Fibroblast of skin of left biceps (primary cell): ENCODE measurements at regions not wholly inside any gene's neighbourhood (a gene's known extent, or its start where the extent isn't known, plus 50 kb on each side); places are given as distances from the start of the nearest gene placed in this dataset.
A peak's percentile ranks its signal among the peaks of the same experiment; 100 is the strongest.

Experiments
- DNase-seq, 2 experiments: peaks; one replicate each; pipeline ENCODE4 v3.0.0-alpha.2; 2013; ENCODE audit warnings: low read depth in 2 of 2

GRCh38 chr13:60282708-60283107, 114.3 kb upstream of the TDRD3 start:
- no peak for DNase-seq

GRCh38 chr13:60286707-60287106, 110.3 kb upstream of the TDRD3 start:
- no peak for DNase-seq

- DNase-seq = no peak
Measured at GRCh38 chr13:60288569-60288968, 108.5 kb upstream of the TDRD3 start.

GRCh38 chr13:60303166-60303565, 93.9 kb upstream of the TDRD3 start:
- DNase-seq = no peak

GRCh38 chr13:60311527-60311926, 85.5 kb upstream of the TDRD3 start:
- DNase-seq = no peak

- no peak for DNase-seq
Measured at GRCh38 chr13:60312851-60313505, 84.0 kb upstream of the TDRD3 start.

GRCh38 chr13:60318186-60318585, 78.8 kb upstream of the TDRD3 start:
- DNase-seq = no peak

GRCh38 chr13:60324131-60324530, 72.9 kb upstream of the TDRD3 start:
- no peak for DNase-seq

- DNase-seq = no peak
Measured at GRCh38 chr13:60326273-60326672, 70.7 kb upstream of the TDRD3 start.

- DNase-seq = no peak
Measured at GRCh38 chr13:60327511-60327910, 69.5 kb upstream of the TDRD3 start.

GRCh38 chr13:60328073-60328472, 68.9 kb upstream of the TDRD3 start:
- DNase-seq = no peak

GRCh38 chr13:60329221-60329923, 67.6 kb upstream of the TDRD3 start:
- DNase-seq = peak in 1 of 2 experiments; percentile 1

GRCh38 chr13:60331249-60332012, 65.6 kb upstream of the TDRD3 start:
- DNase-seq = no peak

GRCh38 chr13:60332682-60333081, 64.3 kb upstream of the TDRD3 start:
- DNase-seq = no peak

- DNase-seq = no peak
Measured at GRCh38 chr13:60334310-60334709, 62.7 kb upstream of the TDRD3 start.

GRCh38 chr13:60335531-60335930, 61.5 kb upstream of the TDRD3 start:
- peak in 1 of 2 experiments; percentile 4 for DNase-seq

GRCh38 chr13:60338754-60339153, 58.3 kb upstream of the TDRD3 start:
- no peak for DNase-seq

- DNase-seq = no peak
Measured at GRCh38 chr13:60343978-60344377, 53.0 kb upstream of the TDRD3 start.

- no peak for DNase-seq
Measured at GRCh38 chr13:60347174-60347573, 49.8 kb upstream of the TDRD3 start.
